Nephron progenitor cell (in vitro differentiated cells): ENCODE measurements at regions not wholly inside any gene's neighbourhood (a gene's known extent, or its start where the extent isn't known, plus 50 kb on each side); places are given as distances from the start of the nearest gene placed in this dataset.

ENCODE experiments used
- DNase-seq: peaks from one replicate; pipeline ENCODE4 v3.0.0; 2021
- H3K27ac Mint-ChIP-seq: 2 replicates; pipeline ENCODE4 v1.8.0; 2021; ENCODE audit warnings: mild to moderate bottlenecking, moderate library complexity, mixed read lengths
- H3K27me3 Mint-ChIP-seq: 2 replicates; pipeline ENCODE4 v1.8.0; 2021; ENCODE audit warnings: mild to moderate bottlenecking, low read depth, mixed read lengths; ENCODE audit not compliant: poor library complexity
- H3K36me3 Mint-ChIP-seq: 2 replicates; pipeline ENCODE4 v1.8.0; 2021; ENCODE audit warnings: low read depth, mixed read lengths
- H3K4me1 Mint-ChIP-seq: 2 replicates; pipeline ENCODE4 v1.8.0; 2021; ENCODE audit warnings: mixed read lengths
- H3K4me3 Mint-ChIP-seq: 2 replicates; pipeline ENCODE4 v1.8.0; 2021; ENCODE audit warnings: mild to moderate bottlenecking, moderate library complexity, mixed read lengths
- H3K9me3 Mint-ChIP-seq: 2 replicates; pipeline ENCODE4 v1.8.0; 2021; ENCODE audit warnings: mild to moderate bottlenecking, moderate library complexity, mixed read lengths
- TF ChIP-seq, protein P1 (sequence below): fragments of 200-600 bp; sonication (generic); IDR thresholded peaks from 2 replicates; pipeline ENCODE4 v1.5.0; 2021; ENCODE audit warnings: antibody characterized with exemption

GRCh38 chr10:4615042-4615441 is 211.0 kb upstream of the AKR1E2 start:
- Mint-ChIP-seq H3K36me3 (peaks cover 10% of the 10 kb centered on the region), H3K9me3 (peaks cover 20% of the 10 kb centered on the region), H3K27ac (no peak overlapping the region), H3K27me3 (peaks cover 6% of the 10 kb centered on the region), H3K4me3 (no peak overlapping the region), H3K4me1 (no peaks in the 10 kb centered on the region)
- TF ChIP-seq, protein P1, sequence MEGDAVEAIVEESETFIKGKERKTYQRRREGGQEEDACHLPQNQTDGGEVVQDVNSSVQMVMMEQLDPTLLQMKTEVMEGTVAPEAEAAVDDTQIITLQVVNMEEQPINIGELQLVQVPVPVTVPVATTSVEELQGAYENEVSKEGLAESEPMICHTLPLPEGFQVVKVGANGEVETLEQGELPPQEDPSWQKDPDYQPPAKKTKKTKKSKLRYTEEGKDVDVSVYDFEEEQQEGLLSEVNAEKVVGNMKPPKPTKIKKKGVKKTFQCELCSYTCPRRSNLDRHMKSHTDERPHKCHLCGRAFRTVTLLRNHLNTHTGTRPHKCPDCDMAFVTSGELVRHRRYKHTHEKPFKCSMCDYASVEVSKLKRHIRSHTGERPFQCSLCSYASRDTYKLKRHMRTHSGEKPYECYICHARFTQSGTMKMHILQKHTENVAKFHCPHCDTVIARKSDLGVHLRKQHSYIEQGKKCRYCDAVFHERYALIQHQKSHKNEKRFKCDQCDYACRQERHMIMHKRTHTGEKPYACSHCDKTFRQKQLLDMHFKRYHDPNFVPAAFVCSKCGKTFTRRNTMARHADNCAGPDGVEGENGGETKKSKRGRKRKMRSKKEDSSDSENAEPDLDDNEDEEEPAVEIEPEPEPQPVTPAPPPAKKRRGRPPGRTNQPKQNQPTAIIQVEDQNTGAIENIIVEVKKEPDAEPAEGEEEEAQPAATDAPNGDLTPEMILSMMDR: no peak
- DNase-seq: no peak

- H3K9me3 Mint-ChIP-seq: no peaks in the 10 kb centered on the region
- no peak for DNase-seq
- no peak overlapping the region for H3K4me3 Mint-ChIP-seq
- TF ChIP-seq, protein P1: no peak
- no peaks in the 10 kb centered on the region for H3K27me3 Mint-ChIP-seq
- H3K27ac Mint-ChIP-seq: no peak overlapping the region
- H3K36me3 Mint-ChIP-seq: no peaks in the 10 kb centered on the region
- H3K4me1 Mint-ChIP-seq: no peaks in the 10 kb centered on the region
Observed at GRCh38 chr10:4609251-4609650, 216.8 kb upstream of the AKR1E2 start.

GRCh38 chr10:4607681-4608080 is 218.3 kb upstream of the AKR1E2 start:
- Mint-ChIP-seq H3K4me3 (no peak overlapping the region), H3K9me3 (no peaks in the 10 kb centered on the region), H3K27me3 (peaks cover 3% of the 10 kb centered on the region), H3K4me1 (no peaks in the 10 kb centered on the region), H3K27ac (peak overlapping the region; percentile 31), H3K36me3 (no peaks in the 10 kb centered on the region)
- DNase-seq: no peak
- TF ChIP-seq, protein P1: no peak

GRCh38 chr10:4606856-4607636 is 219.0 kb upstream of the AKR1E2 start:
- no peak for DNase-seq
- Mint-ChIP-seq H3K4me1 (no peaks in the 10 kb centered on the region), H3K27ac (peak overlapping the region; percentile 31), H3K4me3 (no peak overlapping the region), H3K9me3 (peaks cover 3% of the 10 kb centered on the region), H3K27me3 (peaks cover 3% of the 10 kb centered on the region), H3K36me3 (no peaks in the 10 kb centered on the region)
- TF ChIP-seq, protein P1: no peak

DNA sequence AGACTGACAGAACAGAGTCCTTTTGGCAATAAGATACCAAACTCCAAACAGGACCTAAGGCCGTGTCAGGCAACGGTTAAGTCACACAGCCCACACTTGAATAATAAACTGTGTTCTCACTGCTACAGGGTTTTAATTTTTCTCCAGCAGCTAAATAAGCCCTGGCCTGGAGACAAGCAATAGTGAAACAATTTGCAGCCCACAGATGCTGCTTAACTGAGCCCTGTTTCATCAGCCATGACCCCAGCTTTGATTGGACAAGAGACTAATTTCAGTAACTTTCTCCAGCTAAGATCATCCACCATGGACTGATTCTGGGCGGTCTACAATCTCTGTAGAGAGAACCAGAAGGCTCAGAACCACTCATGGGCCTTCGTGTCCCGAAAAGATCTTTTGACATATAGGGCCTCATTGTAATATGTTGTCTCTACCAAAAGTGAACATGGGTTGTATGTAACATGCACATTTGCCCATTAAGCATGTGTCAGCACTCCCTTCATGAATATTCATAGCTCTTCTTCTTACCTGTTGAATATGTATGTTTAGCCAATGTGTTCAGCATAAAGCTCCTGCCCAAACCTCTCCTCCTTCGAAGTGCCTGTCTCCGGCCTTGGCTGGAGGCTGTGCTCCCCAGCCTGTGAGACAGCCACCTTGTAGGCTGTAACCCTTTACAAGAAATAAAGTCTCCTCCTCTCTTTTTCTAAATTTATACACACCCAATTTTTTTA is 223.1 kb upstream of the AKR1E2 start:
- DNase-seq: no peak
- H3K27me3 Mint-ChIP-seq: peaks cover 3% of the 10 kb centered on the region
- H3K9me3 Mint-ChIP-seq: peaks cover 10% of the 10 kb centered on the region
- H3K27ac Mint-ChIP-seq: no peak overlapping the region
- TF ChIP-seq, protein P1: no peak
- H3K4me3 Mint-ChIP-seq: no peak overlapping the region
- no peaks in the 10 kb centered on the region for H3K4me1 Mint-ChIP-seq
- H3K36me3 Mint-ChIP-seq: no peaks in the 10 kb centered on the region
